ENCODE measurements at regions not wholly inside any gene's neighbourhood (a gene's known extent, or its start where the extent isn't known, plus 50 kb on each side); places are given as distances from the start of the nearest gene placed in this dataset.

DNA sequence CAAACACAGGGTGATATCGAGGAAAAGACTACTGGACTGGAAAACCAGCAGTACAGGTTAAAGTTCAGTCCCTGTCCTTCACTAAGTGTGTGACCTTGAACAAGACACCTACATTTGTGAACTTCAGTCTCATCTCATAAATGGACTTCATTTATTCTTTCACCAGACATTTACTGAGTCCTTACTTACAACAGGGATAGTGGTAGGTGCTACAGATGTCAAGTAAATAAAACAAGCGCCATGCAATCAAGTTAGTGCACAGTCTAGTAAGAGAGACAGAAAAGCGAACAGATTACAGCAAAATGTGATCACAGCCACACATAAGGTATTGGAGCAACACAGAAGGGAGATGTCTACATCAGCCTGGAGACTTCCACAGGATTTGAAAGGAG is 413.2 kb downstream of the ACTL7B start:
- TF ChIP-seq, protein P1, sequence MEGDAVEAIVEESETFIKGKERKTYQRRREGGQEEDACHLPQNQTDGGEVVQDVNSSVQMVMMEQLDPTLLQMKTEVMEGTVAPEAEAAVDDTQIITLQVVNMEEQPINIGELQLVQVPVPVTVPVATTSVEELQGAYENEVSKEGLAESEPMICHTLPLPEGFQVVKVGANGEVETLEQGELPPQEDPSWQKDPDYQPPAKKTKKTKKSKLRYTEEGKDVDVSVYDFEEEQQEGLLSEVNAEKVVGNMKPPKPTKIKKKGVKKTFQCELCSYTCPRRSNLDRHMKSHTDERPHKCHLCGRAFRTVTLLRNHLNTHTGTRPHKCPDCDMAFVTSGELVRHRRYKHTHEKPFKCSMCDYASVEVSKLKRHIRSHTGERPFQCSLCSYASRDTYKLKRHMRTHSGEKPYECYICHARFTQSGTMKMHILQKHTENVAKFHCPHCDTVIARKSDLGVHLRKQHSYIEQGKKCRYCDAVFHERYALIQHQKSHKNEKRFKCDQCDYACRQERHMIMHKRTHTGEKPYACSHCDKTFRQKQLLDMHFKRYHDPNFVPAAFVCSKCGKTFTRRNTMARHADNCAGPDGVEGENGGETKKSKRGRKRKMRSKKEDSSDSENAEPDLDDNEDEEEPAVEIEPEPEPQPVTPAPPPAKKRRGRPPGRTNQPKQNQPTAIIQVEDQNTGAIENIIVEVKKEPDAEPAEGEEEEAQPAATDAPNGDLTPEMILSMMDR (conservative IDR thresholded peaks at IDR 0.05; ENCODE audit: low read depth, low read length), result no peak
- no peak for TF ChIP-seq POLR2A (IDR thresholded peaks at IDR 0.05; ENCODE audit: low read depth, low read length)
- no peak for TF ChIP-seq MXI1 (IDR thresholded peaks at IDR 0.05; ENCODE audit: borderline replicate concordance, low read depth, low read length)
- no peak for TF ChIP-seq CEBPB (IDR thresholded peaks at IDR 0.05; ENCODE audit: low read depth, low read length)
- no peak for TF ChIP-seq RAD21 (IDR thresholded peaks at IDR 0.05; ENCODE audit: low read length)
